GM12875 (cell line): ENCODE measurements at regions not wholly inside any gene's neighbourhood (a gene's known extent, or its start where the extent isn't known, plus 50 kb on each side); places are given as distances from the start of the nearest gene placed in this dataset.
"Not testable (repeated sequence)": the region's sequence is repeated elsewhere in the genome, so short reads cannot be mapped to it uniquely, and the experiment has no call there.

Experiments used
- H3K4me3 ChIP-seq: one replicate; pipeline ENCODE4 v1.5.1; 2011; ENCODE audit warnings: low read depth, low read length, control low read depth
- TF ChIP-seq, protein P1 (sequence below): IDR thresholded peaks from 2 replicates; pipeline ENCODE4 v1.5.1; 2011; ENCODE audit warnings: low read depth, mild to moderate bottlenecking, control low read depth, inconsistent platforms, low read length, moderate library complexity, borderline replicate concordance; ENCODE audit not compliant: insufficient read depth

GRCh38 chr2:36197181-36197971 lies 158.2 kb upstream of the CRIM1 start:
- H3K4me3 ChIP-seq = no peak overlapping the region
- TF ChIP-seq, protein P1, sequence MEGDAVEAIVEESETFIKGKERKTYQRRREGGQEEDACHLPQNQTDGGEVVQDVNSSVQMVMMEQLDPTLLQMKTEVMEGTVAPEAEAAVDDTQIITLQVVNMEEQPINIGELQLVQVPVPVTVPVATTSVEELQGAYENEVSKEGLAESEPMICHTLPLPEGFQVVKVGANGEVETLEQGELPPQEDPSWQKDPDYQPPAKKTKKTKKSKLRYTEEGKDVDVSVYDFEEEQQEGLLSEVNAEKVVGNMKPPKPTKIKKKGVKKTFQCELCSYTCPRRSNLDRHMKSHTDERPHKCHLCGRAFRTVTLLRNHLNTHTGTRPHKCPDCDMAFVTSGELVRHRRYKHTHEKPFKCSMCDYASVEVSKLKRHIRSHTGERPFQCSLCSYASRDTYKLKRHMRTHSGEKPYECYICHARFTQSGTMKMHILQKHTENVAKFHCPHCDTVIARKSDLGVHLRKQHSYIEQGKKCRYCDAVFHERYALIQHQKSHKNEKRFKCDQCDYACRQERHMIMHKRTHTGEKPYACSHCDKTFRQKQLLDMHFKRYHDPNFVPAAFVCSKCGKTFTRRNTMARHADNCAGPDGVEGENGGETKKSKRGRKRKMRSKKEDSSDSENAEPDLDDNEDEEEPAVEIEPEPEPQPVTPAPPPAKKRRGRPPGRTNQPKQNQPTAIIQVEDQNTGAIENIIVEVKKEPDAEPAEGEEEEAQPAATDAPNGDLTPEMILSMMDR = no peak

- TF ChIP-seq, protein P1 = no peak
- H3K4me3 ChIP-seq = no peak overlapping the region
Measured at GRCh38 chr2:36193680-36194079, 161.9 kb upstream of the CRIM1 start.

DNA sequence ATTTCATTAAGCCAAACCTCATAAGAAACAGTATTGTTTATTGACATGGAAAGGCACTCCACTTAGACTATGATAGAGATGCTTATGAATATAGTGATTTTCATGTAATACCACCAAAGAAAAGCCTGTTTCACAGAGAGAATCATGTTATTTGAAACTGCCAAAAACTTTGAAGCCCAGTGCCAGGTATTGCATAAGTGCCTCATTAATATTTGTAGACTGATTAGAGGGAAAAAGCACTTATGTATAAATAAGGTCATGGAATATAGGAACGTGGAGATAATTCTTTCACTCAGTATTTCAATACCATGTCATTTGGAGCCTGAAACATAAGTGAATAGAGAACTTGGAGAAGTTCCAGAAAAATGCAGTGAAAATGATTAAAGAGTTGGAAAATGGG lies 162.6 kb upstream of the CRIM1 start:
- TF ChIP-seq, protein P1 = no peak
- no peak overlapping the region for H3K4me3 ChIP-seq

GRCh38 chr2:36190097-36190496 lies 165.5 kb upstream of the CRIM1 start:
- H3K4me3 ChIP-seq = no peak overlapping the region
- TF ChIP-seq, protein P1 = no peak

DNA sequence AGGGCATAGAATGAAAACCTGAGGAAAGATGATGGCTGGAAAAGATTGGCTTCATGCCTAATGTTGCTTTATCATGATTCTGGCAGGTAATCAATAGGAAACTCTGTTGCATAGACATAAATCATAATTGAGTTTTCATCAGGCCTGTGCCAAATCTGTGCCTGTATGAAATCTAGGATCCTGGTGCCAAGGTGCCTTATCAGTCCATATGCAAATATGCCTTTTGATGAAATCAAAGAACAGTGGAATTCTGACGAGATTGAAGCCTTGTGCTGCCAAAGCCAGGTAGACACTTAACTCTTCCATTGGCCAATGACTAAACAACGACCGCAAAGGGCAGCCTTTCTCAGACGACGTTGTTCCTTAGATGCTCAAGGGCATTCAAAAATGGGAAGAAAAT lies 170.0 kb upstream of the CRIM1 start:
- H3K4me3 ChIP-seq = no peak overlapping the region
- TF ChIP-seq, protein P1 = no peak

DNA sequence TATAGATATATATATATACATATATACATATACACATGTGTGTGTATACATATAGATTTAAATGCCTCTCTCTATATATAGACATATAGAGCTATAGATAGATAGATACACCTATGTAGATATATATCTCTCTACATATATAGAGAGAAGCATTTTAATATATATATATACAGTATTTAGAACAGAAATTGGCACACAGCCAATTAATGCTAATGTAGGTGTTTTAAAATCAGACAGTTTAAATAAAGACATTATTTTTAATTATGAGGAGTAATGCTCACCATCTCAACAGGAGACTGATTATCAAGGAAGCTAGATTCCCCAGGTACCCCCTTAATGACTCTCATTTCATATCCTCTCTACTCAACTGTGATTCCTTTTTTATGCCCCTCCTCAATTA lies 170.7 kb upstream of the CRIM1 start:
- H3K4me3 ChIP-seq = no peak overlapping the region
- TF ChIP-seq, protein P1 = no peak

DNA sequence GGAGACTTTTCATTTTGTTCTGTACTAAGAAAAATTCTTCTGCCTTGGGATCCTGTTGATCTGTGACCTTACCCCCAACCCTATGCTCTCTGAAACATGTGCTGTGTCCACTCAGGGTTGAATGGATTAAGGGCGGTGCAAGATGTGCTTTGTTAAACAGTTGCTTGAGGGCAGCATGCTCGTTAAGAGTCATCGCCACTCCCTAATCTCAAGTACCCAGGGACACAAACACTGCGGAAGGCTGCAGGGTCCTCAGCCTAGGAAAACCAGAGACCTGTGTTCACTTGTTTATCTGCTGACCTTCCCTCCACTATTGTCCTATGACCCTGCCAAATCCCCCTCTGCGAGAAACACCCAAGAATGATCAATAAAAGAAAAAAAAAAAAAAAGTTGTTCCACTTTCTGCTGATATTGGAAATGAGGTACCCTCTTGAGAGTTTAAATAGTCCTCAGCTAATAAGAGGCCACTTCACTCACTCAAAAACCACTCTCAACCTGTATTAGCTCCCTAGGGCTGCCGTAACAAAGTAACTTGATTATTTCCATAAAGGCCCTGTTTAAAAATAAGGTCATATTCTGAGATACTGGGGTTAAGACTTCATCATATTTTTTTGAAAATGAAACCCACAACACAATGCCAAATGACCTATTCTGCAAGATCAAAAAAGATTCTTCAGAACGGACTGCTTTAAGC lies 174.6 kb upstream of the CRIM1 start:
- H3K4me3 ChIP-seq = not testable (repeated sequence)

DNA sequence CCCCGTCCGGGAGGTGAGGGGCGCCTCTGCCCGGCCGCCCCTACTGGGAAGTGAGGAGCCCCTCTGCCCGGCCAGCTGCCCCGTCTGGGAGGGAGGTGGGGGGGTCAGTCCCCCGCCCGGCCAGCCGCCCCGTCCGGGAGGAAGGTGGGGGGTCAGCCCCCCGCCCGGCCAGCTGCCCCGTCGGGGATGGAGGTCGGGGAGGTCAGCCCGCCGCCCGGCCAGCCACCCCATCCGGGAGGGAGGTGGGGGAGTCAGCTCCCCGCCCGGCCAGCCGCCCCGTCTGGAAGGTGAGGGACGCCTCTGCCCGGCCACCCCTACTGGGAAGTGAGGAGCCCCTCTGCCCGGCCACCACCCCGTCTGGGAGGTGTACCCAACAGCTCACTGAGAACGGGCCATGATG lies 175.3 kb upstream of the CRIM1 start:
- not testable (repeated sequence) for H3K4me3 ChIP-seq

DNA sequence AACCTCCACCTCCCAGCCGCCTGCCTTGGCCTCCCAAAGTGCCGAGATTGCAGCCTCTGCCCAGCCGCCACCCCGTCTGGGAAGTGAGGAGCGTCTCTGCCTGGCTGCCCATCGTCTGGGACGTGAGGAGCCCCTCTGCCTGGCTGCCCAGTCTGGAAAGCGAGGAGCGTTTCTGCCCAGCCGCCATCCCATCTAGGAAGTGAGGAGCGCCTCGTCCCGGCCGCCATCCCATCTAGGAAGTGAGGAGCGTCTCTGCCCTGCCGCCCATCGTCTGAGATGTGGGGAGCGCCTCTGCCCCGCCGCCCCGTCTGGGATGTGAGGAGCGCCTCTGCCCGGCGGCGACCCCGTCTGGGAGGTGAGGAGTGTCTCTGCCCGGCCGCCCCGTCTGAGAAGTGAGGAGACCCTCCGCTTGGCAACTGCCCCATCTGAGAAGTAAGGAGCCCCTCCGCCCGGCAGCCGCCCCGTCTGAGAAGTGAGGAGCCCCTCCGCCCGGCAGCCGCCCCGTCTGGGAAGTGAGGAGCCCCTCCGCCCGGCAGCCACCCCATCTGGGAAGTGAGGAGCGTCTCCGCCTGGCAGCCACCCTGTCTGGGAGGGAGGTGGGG lies 175.8 kb upstream of the CRIM1 start:
- H3K4me3 ChIP-seq = not testable (repeated sequence)
